GM21515 (cell line): ENCODE measurements at regions not wholly inside any gene's neighbourhood (a gene's known extent, or its start where the extent isn't known, plus 50 kb on each side); places are given as distances from the start of the nearest gene placed in this dataset.

Source experiments
- ATAC-seq: cut with Tn5 transposase; IDR thresholded peaks from one replicate; pipeline ENCODE4 v1.9.1; 2021; ENCODE audit not compliant: unreplicated experiment

- ATAC-seq, result no peak
Measured at GRCh38 chr13:99893567-99893966, 78.0 kb downstream of the ZIC5 start.

- no peak for ATAC-seq
Measured at GRCh38 chr13:99892866-99893504, 78.6 kb downstream of the ZIC5 start.

- ATAC-seq, result no peak
Measured at GRCh38 chr13:99892196-99892613, 79.4 kb downstream of the ZIC5 start.

- no peak for ATAC-seq
Measured at GRCh38 chr13:99886706-99887105, 84.9 kb downstream of the ZIC5 start.

GRCh38 chr13:99884913-99885312 is 86.7 kb downstream of the ZIC5 start:
- no peak for ATAC-seq

- no peak for ATAC-seq
Measured at GRCh38 chr13:99883805-99884204, 87.8 kb downstream of the ZIC5 start.

GRCh38 chr13:99878921-99879610 is 92.5 kb downstream of the ZIC5 start:
- ATAC-seq, result no peak

GRCh38 chr13:99876651-99877050 is 94.9 kb downstream of the ZIC5 start:
- no peak for ATAC-seq

- ATAC-seq, result no peak
Measured at GRCh38 chr13:99875391-99875790, 96.2 kb downstream of the ZIC5 start.

- no peak for ATAC-seq
Measured at GRCh38 chr13:99873832-99874430, 97.6 kb downstream of the ZIC5 start.

GRCh38 chr13:99873141-99873540 is 98.4 kb downstream of the ZIC5 start:
- no peak for ATAC-seq

GRCh38 chr13:99871249-99871898 is 100.2 kb downstream of the ZIC5 start:
- no peak for ATAC-seq

- no peak for ATAC-seq
Measured at GRCh38 chr13:99870541-99870940, 101.0 kb downstream of the ZIC5 start.

- ATAC-seq, result no peak
Measured at GRCh38 chr13:99869830-99870229, 101.7 kb downstream of the ZIC5 start.

GRCh38 chr13:99868767-99869166 is 102.8 kb downstream of the ZIC5 start:
- ATAC-seq, result no peak

GRCh38 chr13:99867535-99868257 is 103.9 kb downstream of the ZIC5 start:
- ATAC-seq, result no peak

GRCh38 chr13:99866781-99867180 is 104.8 kb downstream of the ZIC5 start:
- no peak for ATAC-seq

GRCh38 chr13:99865420-99865930 is 106.1 kb downstream of the ZIC5 start:
- ATAC-seq, result no peak

GRCh38 chr13:99864627-99864990 is 107.0 kb downstream of the ZIC5 start:
- no peak for ATAC-seq

- no peak for ATAC-seq
Measured at GRCh38 chr13:99863789-99864626, 107.6 kb downstream of the ZIC5 start.
